ENCODE measurements at regions not wholly inside any gene's neighbourhood (a gene's known extent, or its start where the extent isn't known, plus 50 kb on each side); places are given as distances from the start of the nearest gene placed in this dataset.

DNA sequence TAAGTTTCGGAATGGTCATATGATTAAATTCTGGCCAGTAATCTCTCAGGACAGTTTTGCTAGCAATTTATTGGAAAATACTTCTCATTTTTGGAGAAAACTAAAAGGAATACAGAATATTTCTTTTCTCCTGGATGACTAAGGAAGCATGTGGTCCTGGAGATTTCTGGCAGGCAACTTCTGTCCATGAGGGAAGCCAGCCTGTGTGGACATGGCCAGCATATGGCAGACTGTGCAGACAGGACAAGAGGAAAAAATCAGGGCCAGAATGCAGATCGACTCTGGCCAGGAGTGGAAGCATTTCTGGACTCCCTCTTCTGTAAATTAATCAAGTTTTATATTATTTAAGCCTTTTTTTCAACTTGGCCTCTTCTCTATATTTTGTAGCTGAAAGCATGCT, 100.4 kb upstream of the CDH18 start:
- no peaks in the 10 kb centered on the region for H3K27me3 ChIP-seq (ENCODE audit: control insufficient read depth, insufficient read depth, low read length)
- H3K36me3 ChIP-seq (ENCODE audit: control insufficient read depth, insufficient read depth, low read length), result no peaks in the 10 kb centered on the region
- ChIA-PET CTCF (no interaction called here), POLR2A (no interaction called here)
- H3K4me3 ChIP-seq (ENCODE audit: low read depth in 2 of 2, low read length in 2 of 2), result no peak overlapping the region
- intact Hi-C loops (cut with micrococcal nuclease; ENCODE audit: unreplicated experiment) (no loop called here), in situ Hi-C loops (cut with HindIII; ENCODE audit: low pct_unique_long_range_greater_than_20kb, low sequenced_read_pairs) (no loop called here)
- BruUV-seq (replicated peaks), result no TSS peak
- no peak for TF ChIP-seq SIN3A (IDR thresholded peaks at IDR 0.05; ENCODE audit: borderline replicate concordance, insufficient read depth, low read depth, low read length)
- no peak for TF ChIP-seq CTCF (IDR thresholded peaks at IDR 0.05)
- no peak for TF ChIP-seq POLR2AphosphoS5 (IDR thresholded peaks at IDR 0.05; ENCODE audit: low read depth, low read length)
- TF ChIP-seq REST (IDR thresholded peaks at IDR 0.05; ENCODE audit: insufficient read depth in 1 of 2, low read depth in 2 of 2, low read length in 1 of 2), result no peak
- no peak for TF ChIP-seq TCF7L2 (IDR thresholded peaks at IDR 0.05; ENCODE audit: low read depth, low read length)
- no peaks in the 10 kb centered on the region for H3K9me3 ChIP-seq (ENCODE audit: control insufficient read depth, insufficient read depth, low read depth, low read length)
- H3K4me1 ChIP-seq (ENCODE audit: control insufficient read depth, insufficient read depth, low read length), result no peaks in the 10 kb centered on the region
- ATAC-seq, result no peak
- no peak for DNase-seq (ENCODE audit: low read depth, low spot score)
- no peak overlapping the region for H3K27ac ChIP-seq (ENCODE audit: low read length)

GRCh38 chr5:20087299-20087698, 99.3 kb upstream of the CDH18 start:
- in situ Hi-C loops (cut with HindIII; ENCODE audit: low pct_unique_long_range_greater_than_20kb, low sequenced_read_pairs), result no loop called here
- no peaks in the 10 kb centered on the region for H3K9me3 ChIP-seq (ENCODE audit: control insufficient read depth, insufficient read depth, low read depth, low read length)
- DNase-seq (ENCODE audit: low read depth, low spot score), result no peak
- ChIA-PET CTCF (no interaction called here), POLR2A (no interaction called here)
- H3K4me3 ChIP-seq (ENCODE audit: low read depth in 2 of 2, low read length in 2 of 2), result no peak overlapping the region
- TF ChIP-seq TCF7L2 (IDR thresholded peaks at IDR 0.05; ENCODE audit: low read depth, low read length) (no peak), POLR2AphosphoS5 (IDR thresholded peaks at IDR 0.05; ENCODE audit: low read depth, low read length) (no peak), SIN3A (IDR thresholded peaks at IDR 0.05; ENCODE audit: borderline replicate concordance, insufficient read depth, low read depth, low read length) (no peak), CTCF (IDR thresholded peaks at IDR 0.05) (no peak), REST (IDR thresholded peaks at IDR 0.05; ENCODE audit: insufficient read depth in 1 of 2, low read depth in 2 of 2, low read length in 1 of 2) (no peak)
- H3K36me3 ChIP-seq (ENCODE audit: control insufficient read depth, insufficient read depth, low read length), result no peaks in the 10 kb centered on the region
- no peak overlapping the region for H3K27ac ChIP-seq (ENCODE audit: low read length)
- intact Hi-C loops (cut with micrococcal nuclease; ENCODE audit: unreplicated experiment), result no loop called here
- no peak for ATAC-seq
- H3K27me3 ChIP-seq (ENCODE audit: control insufficient read depth, insufficient read depth, low read length), result no peaks in the 10 kb centered on the region
- no peaks in the 10 kb centered on the region for H3K4me1 ChIP-seq (ENCODE audit: control insufficient read depth, insufficient read depth, low read length)
- BruUV-seq (replicated peaks), result no TSS peak
